ELR (cell line): ENCODE measurements at regions not wholly inside any gene's neighbourhood (a gene's known extent, or its start where the extent isn't known, plus 50 kb on each side); places are given as distances from the start of the nearest gene placed in this dataset.

ENCODE experiments used
- DNase-seq: peaks from one replicate; pipeline ENCODE4 v3.0.0-alpha.2; 2015; ENCODE audit warnings: low read depth

DNA sequence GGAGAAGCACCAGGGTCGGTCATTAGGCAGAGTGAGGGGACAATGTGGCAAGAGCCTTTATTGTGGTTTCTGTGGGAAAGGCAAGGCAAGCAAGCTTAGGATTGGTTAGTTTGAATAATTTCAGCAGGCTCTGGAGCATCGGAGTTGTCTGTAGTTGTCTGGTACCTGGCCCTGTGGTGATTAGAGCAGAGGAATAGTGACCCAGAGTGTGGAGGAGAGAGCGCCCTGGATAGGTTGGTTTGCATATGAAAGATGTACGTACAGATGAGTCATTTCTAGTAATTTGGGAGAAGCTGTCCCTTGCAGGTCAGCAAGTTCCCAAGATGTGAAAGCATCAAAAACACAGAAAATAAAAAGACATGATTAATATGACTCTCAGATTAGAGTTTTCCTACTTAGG is 383.1 kb upstream of the MEX3C start:
- no peak for DNase-seq

DNA sequence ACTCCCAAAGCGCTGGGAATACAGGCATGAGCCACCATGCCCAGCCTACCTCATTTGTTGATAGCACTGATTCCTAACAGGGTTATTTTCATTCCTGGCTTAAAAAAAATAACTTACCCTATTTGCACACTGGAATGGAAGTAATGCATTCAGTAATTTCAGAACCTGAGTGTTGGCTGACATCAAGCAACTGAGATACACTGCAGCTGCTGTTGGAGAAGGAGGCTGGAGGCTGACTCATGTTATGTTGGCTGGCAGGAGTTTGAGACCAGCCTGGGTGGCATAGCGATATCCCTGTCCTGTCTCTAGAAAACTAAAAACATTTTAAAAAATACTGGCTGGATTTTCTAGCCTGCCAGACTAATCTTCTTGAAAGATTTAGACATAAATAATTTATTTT is 385.1 kb upstream of the MEX3C start:
- no peak for DNase-seq

DNA sequence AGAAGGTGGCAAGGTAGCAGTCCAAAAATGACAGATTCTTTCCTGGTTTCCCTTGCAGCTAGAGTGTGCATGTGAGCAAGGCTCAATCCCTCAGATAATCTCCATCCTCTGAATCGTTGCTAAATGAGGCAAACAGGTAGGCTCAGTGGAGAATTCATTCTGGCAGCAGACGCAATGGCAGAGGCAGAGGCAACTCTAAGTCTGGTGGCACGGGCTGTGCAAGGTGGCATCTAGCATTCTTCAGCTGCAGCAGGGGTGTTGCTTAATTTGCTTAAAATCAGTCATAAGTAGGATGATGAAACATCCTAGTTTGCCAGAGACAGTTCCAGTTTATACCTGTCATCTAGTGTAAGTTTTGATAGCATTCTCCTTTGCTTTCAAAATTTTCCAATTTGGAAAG is 391.1 kb upstream of the MEX3C start:
- no peak for DNase-seq

DNA sequence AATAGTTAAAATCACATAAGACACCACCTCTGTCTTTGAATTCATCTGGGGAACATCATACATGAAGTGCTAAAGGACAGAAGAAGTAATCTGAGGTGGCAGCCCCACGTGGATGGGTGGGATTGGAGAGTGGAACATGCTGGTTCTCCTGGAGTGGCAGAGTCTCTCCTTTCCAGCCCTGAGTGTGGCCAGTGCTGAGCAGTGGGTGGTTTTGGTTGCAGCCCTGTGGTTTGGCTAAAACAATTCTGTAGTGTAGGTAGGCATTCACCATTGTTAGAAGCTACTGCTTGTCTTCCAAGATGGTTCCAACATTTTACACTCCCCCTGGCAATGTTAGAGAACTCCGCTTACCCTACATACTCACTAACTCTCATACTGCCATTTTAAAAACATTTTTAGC is 396.4 kb upstream of the MEX3C start:
- no peak for DNase-seq

DNA sequence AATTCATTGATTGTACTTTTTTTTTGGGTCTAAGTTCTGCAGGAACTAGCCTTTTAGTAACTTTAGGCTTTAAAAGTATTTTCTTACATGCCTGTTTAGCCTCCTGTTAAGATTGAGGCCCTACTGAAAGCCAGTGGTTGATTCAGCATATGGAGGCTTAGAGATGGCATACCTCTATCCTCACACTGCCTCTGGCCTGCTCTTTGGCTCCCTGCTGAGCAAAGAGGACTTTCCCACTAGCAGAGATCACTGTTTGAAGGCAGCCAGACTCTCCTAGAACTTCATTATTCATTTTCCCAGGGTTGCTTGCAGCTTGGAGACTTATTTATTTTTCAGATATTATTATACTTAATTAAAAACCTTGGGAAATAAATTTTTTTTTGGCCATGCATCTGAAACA is 405.6 kb upstream of the MEX3C start:
- DNase-seq = no peak

DNA sequence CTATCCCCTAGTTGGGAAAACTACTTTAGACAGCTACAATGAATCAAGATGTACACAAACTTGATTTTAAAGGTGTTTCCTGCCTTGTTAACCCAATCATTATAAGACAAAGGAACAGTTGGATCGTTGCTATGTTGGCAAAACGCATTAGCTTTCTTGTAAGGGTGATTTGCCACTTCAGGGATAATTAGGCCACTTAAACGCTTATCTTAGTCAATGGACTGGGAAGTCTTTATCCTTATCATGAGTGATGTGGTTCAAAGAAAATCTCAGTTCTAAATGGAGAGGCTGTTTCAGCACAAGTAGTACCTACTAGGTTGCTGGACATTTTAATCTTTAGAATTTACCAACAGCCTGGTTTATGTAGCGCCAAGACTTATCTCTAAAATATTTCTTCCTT is 406.1 kb upstream of the MEX3C start:
- no peak for DNase-seq

DNA sequence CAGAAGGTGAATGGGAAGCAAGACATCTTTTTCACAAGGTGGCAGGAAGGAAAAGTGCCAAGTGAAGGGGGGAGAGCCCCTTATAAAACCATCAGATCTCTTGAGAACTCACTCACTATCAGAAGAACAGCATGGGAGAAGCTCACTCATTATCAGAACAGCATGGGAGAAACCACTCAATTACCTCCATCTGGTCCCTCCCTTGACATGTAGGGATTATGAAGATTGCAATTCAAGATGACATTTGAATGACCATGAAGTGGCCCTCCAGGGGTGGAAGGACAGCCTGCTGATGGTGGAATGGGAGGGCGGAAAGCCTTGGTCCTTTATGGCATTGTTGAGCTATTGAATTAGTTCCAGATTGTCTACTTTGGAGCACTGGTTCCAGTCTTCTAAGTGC is 413.0 kb upstream of the MEX3C start:
- no peak for DNase-seq

DNA sequence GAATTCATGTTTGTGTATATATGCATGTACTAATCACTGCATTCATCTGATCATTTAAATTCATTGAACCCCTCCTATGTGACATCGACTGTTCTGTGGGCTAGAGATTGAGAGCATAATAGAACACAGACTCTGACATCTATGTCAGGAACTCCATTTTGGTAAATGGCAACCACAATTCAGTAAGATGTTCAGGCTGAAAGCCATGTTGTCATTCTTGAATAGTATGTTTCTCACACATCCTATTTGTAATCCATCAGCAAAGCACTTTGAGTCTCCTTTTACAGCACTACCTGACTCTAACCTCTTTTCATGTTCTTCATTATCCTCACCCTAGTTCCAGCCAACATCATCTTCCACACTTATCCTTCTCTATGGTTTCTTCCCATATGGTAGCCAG is 413.8 kb upstream of the MEX3C start:
- DNase-seq = no peak

DNA sequence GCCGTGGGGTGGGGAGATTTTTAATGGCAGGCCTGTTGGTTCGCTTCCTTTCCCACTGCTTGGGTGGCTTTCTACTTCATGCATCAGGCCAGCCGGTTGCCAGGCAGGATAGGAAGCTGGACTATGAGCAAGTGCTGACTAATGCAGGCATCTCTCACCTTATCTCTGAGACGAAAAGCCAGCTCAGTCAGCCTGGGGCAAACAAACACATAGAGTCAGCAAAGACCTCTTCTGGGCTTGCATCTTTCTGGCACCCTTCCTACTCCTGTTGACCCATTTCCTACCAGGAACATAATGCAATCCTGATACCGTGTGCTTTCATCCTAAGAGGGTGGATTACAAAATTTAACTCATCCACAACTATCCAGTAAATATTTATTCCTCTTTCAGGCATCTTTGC is 416.6 kb upstream of the MEX3C start:
- peak; percentile 26 for DNase-seq

DNA sequence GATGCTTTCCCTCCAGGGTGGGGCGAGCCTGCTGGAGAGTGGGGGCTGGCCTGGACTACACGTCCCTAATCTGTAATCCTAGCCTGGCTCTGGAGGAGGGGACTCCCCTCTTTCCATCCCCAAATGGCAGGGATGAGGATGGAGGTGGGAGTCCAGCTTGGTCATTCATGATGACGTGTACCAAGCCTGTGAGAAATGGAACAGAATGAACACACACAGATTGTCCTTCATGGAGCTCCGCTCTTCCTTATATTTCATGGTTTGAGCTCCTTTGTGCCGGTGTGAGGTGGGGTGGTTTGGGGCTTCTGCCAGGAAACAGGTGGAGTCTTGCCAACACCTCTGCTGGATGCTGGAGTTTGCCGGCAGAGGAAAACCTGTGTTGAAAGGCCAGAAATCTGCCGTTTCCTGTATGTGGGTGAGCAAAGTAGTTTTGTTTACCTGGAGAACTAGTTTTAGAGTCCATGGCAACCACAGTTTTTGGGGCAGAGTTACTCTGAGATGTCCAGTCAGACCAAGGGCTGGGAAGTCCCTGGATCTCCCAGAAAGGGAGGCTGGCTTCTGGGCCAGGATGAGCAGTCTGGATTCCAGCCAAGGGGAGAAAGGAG is 417.6 kb upstream of the MEX3C start:
- no peak for DNase-seq

DNA sequence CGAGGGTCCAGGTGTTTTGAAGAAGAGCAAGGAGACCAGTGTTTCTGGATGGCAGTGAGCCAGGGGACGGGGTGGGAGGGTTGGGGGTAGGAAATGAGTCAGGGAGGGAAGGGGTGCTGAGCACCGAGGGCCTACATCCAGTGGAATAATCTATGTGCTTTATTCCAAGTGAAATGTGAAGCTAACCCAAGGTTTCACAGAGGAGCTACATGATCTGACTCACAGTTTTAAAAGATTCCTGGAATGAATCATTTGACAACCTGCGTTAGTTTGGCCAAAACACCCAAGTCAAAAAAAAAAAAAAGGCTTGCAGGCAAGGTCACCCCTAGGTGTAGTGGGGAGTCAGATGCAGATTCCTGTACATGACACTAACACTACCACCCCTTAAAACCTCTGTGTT is 419.7 kb upstream of the MEX3C start:
- DNase-seq = peak; percentile 0

DNA sequence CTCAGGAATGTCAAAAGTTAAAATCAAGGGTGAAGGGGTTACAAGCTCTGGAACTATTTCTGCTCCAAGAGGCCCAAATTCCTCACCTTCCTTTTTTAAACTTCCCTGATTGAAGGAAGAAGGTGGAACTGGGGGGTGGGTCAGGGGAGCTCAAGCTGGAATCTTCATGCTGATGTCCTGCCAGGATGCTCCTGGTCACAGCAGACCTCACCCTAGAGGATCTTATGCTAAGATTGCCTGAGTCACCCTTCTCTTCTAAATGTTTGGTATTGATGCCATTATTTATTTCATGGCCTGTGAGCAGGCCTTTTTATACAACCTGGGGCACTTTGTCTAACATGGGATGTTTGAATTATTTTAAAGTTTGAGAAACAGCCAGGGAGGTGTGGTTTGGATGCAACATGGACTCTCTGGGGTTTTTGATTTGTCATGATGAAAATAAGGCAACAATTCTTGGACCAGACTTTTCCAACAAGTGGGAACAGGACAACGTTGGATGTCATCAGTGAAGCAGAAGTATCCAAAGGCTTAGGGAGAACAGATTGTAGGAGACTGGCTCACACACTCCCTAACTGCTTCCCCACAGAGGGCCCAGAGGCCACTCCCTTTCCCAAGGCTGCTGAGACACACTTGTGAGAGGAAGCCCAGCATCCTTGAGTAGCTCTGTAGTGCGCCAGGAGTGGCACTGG is 420.2 kb upstream of the MEX3C start:
- no peak for DNase-seq

DNA sequence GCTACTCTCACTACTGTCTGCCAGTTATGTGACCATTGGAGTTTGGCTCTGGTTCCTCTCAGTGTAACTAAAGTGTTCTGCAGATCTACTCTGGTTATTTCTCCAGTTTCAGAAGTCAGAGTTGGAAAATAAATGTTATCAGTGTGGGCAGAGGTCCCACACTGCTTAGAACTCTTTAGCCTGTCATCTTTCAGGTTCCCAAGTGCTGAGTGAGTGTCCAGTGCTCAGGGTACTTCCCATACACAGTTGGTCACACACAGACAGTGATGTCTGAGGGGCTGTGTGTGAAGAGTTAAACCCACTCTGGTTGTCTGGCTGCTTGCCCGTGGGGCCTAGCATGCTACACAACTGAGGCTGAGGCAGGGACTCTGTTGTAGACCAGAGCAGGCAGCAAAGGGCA is 421.8 kb upstream of the MEX3C start:
- no peak for DNase-seq

DNA sequence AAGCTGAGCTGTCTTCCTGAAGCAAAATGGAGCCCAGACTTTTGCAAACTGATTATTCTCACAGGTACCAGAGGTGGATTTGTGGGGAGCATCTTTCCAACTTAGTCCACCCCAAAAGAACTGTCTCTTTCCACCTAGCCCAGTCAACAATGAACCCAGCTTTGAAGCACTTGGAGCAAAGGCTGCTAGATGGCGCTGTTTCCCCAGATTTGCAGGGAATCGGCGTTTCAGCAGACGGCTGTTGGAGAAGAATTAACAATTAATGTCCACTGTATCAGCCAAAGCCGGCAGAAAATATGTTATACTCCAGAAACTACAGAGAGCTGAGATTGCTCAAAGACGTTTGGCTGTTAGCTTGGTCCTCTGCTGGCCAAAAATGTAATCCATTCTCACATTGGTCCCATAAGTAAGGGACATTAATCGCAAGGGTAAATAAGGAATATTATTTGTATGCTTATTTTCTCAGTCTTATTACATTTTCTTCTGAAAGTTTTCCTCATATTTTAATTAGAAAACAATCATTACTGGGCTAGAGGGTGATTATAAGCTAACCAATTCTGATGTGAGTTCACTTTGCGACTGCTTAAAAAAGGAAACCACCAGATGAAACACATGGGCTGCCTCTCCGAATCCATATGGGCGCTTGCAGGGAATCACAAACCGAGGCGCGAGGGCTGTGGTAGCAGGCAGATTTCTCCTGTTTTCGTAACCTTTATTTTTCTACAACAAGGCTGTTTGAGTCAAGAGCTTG is 423.8 kb upstream of the MEX3C start:
- peak; percentile 17 for DNase-seq

DNA sequence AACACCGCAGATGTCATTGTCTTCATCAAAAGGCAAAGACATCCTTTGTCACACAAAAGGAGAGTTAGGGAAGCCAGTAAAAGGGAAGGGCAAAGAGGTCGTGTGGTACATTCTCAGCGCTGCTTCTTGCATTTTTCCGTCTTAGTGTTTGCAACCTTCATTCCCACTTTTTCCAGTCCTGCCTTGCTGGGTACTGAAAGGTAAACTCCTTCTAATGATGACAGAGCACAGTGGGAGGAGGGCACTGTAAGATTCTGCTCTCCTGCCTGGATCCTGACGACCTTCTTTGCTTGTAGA is 424.3 kb upstream of the MEX3C start:
- DNase-seq = no peak

DNA sequence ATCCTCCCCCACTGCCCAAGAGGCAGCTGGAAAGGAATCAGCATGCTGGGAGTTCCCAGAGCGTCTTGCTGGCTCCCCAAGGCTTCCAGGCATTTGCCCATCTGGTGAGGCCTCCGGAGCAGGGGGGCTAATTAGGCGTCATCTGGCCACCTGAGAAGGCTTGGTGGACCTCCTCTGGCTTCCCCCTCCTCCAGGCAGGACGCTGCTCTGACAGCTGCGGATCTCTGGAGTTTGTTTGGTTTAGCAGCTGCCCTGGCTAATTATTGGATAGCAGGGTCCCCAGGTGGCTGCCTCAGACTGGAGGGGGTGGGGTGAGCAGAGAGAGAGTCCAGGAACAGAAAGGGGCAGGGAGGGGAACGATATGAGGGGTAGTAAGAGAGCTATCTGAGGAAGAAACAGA is 425.2 kb upstream of the MEX3C start:
- DNase-seq = no peak

DNA sequence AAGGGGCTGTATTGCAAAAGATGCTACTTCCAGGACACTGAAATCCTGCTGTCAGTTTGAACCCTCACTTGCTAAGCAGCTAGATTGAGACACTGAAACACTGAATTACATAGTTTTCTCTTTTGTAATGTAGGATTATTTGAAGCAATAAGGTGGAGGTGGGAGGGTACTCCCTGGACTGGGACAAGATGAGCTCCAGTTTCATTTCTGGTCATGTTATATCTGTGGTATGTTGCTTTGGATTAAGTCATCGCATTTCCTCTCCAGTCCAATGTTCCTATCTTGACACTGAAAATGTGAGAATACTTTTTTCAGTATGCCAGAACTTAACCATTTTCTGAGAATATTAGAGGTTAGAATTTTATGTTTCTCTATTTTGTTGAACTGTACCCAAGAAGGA is 426.2 kb upstream of the MEX3C start:
- no peak for DNase-seq

DNA sequence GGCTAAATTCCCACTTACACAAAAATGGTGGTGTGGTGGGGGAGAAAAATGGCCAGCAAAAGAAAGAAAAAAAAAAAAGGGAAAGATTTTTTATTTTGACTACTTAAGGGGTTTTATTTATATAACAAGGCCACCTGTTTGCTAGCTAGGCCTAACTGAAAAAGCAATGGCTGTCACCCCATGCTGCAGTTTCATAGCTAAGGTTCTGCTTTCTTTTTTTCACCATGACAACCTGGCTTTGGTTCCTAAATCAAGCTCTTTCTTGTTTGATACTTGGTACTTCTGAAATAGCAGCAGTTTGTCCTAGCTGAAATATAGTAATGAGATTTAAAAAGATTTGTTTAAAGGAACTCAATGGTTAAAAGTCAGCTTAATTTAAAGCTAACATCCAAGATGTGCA is 433.2 kb upstream of the MEX3C start:
- no peak for DNase-seq

DNA sequence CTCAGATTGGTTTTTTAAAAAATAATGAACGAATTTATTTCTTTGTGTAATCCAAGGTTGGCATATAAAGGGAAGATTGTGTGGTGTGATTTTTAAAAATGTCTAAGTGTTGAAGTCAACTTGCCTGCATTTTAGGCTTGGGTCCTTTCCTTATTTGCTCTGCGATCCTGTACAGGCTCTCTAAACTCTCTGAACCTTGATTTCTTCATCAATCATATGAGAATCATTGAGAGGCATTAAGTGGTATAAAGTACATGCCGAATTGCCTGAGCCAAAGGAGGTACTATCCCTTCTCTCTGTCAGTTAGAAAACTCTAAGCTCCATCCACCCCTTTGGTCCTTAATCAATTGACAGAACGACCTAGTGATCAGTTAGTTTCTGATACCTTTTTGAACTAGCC is 440.4 kb upstream of the MEX3C start:
- no peak for DNase-seq

DNA sequence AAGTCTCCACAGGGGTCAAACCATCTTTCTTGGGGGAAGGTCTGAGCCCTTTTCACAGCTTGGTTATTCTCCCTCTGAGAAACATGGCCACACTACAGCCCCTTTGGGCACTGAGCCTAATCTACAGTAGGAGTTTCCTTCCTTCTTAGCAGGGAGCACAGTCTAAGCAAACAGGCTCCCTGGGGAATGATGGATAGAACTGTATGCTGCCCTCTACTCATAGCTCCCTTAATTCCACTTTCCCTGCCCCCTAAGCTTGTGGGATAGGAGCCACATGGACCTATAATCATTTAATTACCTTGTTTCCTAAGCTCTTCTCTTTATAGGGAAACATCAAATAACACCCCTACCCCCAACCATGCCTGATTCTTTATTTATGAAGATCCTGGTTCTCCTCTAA is 442.1 kb upstream of the MEX3C start:
- no peak for DNase-seq

DNA sequence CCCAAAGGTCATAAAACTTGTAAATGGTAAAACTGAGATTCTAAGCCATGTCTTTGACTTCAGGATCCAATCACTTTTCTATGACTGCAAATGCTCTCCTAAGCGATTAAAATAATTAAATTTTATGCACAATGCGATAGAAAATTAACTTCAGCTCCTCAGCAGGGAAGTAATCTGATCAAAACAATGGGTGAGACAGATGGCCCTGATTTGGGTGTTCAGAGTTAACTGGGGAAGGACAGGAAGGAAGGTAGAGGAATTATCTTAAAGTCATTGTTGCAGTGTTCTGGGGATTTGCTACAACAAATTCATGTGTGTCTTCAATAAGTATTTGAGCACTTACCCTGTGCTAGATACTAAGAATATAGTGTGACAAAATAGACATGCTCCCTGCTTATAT is 446.0 kb upstream of the MEX3C start:
- no peak for DNase-seq

DNA sequence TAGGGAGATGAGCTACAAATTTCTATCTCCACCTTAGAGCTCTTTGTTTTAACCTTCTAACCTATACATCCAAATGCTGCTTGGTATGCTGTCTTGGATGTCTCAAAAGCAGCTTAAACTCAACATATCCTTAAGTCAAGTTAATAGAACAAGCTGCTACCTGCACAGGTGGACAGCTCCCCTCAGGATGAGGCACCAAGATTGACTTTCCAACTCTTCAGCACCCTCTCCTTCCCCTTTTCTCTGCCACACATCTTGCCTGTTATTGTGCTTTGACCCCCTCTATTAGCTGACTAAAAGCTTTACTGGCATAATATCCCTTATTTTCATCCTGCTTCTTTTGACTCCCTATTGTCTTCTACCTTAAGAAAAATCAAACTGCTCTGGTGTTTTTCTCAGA is 448.1 kb upstream of the MEX3C start:
- DNase-seq = no peak

DNA sequence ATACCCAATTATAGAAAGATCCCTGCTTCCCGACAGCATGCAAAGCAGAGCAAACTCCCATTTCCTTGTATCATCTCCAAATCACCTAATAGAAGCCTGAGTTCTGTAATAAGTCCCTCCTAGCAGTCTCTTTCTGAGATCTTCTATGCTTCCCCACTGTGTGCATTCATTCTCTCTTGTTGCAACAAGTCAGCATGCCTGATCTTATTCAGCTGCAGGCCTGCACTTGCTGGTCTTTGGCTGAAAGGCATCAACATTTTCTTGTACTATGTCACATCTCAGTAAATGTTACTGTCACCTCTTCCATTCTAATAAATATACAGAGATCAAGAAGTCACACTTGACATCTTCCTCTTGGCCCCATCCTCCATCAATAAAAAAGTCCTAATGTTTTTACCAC is 449.9 kb upstream of the MEX3C start:
- no peak for DNase-seq

DNA sequence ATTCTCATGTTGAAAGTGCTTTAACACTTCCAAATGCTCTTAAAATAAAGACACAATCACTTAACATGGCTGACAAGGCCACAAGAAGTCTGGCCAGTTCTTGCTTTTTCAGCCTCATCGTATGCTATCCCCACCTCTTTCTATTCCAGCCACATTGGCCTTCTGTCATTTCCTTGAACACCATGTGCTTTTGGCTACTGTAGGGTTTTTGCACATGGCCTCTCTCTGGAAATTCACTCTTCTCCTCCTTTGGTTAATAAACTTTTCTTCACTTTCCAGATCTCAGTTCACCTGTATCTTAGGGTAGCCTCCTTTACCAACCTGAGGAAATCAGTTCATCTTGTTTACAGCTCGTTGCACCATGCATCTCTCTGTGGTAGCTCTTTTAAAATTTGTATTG is 450.5 kb upstream of the MEX3C start:
- no peak for DNase-seq
